H9 (cell line): ENCODE measurements at regions not wholly inside any gene's neighbourhood (a gene's known extent, or its start where the extent isn't known, plus 50 kb on each side); places are given as distances from the start of the nearest gene placed in this dataset.

Experiments
- DNase-seq: peaks from one replicate; pipeline ENCODE4 v3.0.0-alpha.2; 2017
- H2AFZ ChIP-seq: one replicate; pipeline ENCODE4 v1.6.1; 2013; ENCODE audit warnings: mild to moderate bottlenecking, low read length, control low read depth, moderate library complexity
- H2AK5ac ChIP-seq: 2 replicates; pipeline ENCODE4 v1.6.1; 2013; ENCODE audit warnings: low read length, control low read depth, mixed read lengths; ENCODE audit not compliant: insufficient read length
- H2BK120ac ChIP-seq: one replicate; pipeline ENCODE4 v1.6.1; 2013; ENCODE audit warnings: low read depth, mild to moderate bottlenecking, low read length, control low read depth, inconsistent platforms; ENCODE audit not compliant: poor library complexity, severe bottlenecking
- H2BK12ac ChIP-seq: 2 replicates; pipeline ENCODE4 v1.6.1; 2013; ENCODE audit warnings: low read length, control low read depth, mixed read lengths, low read depth; ENCODE audit not compliant: insufficient read length
- H2BK15ac ChIP-seq: 2 replicates; pipeline ENCODE4 v1.6.1; 2013; ENCODE audit warnings: low read depth, low read length, control low read depth
- H2BK20ac ChIP-seq: one replicate; pipeline ENCODE4 v1.6.1; 2013; ENCODE audit warnings: low read depth, mild to moderate bottlenecking, low read length, control low read depth, inconsistent platforms; ENCODE audit not compliant: poor library complexity, severe bottlenecking
- H2BK5ac ChIP-seq: 2 replicates; pipeline ENCODE4 v1.6.1; 2013; ENCODE audit warnings: low read length, control low read depth, mixed read lengths; ENCODE audit not compliant: insufficient read length
- H3K14ac ChIP-seq: 2 replicates; pipeline ENCODE4 v1.6.1; 2013; ENCODE audit warnings: low read length, control low read depth; ENCODE audit not compliant: insufficient read depth
- H3K18ac ChIP-seq: 2 replicates; pipeline ENCODE4 v1.6.1; 2013; ENCODE audit warnings: low read depth, mild to moderate bottlenecking, mixed read lengths, low read length, control low read depth; ENCODE audit not compliant: insufficient read length
- H3K23ac ChIP-seq: 2 replicates; pipeline ENCODE4 v1.6.1; 2013; ENCODE audit warnings: low read length, control low read depth, mixed read lengths, low read depth; ENCODE audit not compliant: insufficient read length
- H3K23me2 ChIP-seq: 2 replicates; pipeline ENCODE4 v1.6.1; 2013; ENCODE audit warnings: low read depth, mild to moderate bottlenecking, mixed read lengths, low read length, control low read depth; ENCODE audit not compliant: insufficient read length, poor library complexity, severe bottlenecking
- H3K27ac ChIP-seq: 2 replicates; pipeline ENCODE4 v1.5.1; 2013; ENCODE audit warnings: low read length, control low read depth, mixed read lengths, low read depth; ENCODE audit not compliant: insufficient read length
- H3K27me3 ChIP-seq: 2 replicates; pipeline ENCODE4 v1.6.1; 2013; ENCODE audit warnings: low read length, control low read depth, inconsistent platforms; ENCODE audit not compliant: insufficient read depth
- H3K4ac ChIP-seq: 2 replicates; pipeline ENCODE4 v1.6.1; 2013; ENCODE audit warnings: low read depth, mild to moderate bottlenecking, control low read depth, inconsistent platforms, low read length, moderate library complexity
- H3K4me1 ChIP-seq: 2 replicates; pipeline ENCODE4 v1.6.1; 2013; ENCODE audit warnings: low read length, control low read depth, inconsistent platforms; ENCODE audit not compliant: insufficient read depth
- H3K4me2 ChIP-seq: 2 replicates; pipeline ENCODE4 v1.6.1; 2013; ENCODE audit warnings: low read length, control low read depth, mixed read lengths; ENCODE audit not compliant: insufficient read length, insufficient read depth
- H3K56ac ChIP-seq: 2 replicates; pipeline ENCODE4 v1.6.1; 2013; ENCODE audit warnings: low read depth, mild to moderate bottlenecking, mixed read lengths, low read length, control low read depth; ENCODE audit not compliant: insufficient read length
- H3K79me1 ChIP-seq: 2 replicates; pipeline ENCODE4 v1.6.1; 2013; ENCODE audit warnings: low read depth, mild to moderate bottlenecking, moderate library complexity, low read length, control low read depth, inconsistent platforms; ENCODE audit not compliant: insufficient read depth, poor library complexity, severe bottlenecking
- H3K79me2 ChIP-seq: 2 replicates; pipeline ENCODE4 v1.6.1; 2013; ENCODE audit warnings: low read length, control low read depth, inconsistent platforms; ENCODE audit not compliant: insufficient read depth
- H3K9ac ChIP-seq: 2 replicates; pipeline ENCODE4 v1.6.1; 2013; ENCODE audit warnings: low read length, control low read depth, mixed read lengths; ENCODE audit not compliant: insufficient read length; ENCODE audit errors: extremely low read depth
- H3K9me3 ChIP-seq: one replicate; pipeline ENCODE4 v1.6.1; 2013; ENCODE audit warnings: low read depth, low read length, inconsistent platforms; ENCODE audit not compliant: control insufficient read depth
- H3T11ph ChIP-seq: one replicate; pipeline ENCODE4 v1.6.1; 2013; ENCODE audit warnings: mild to moderate bottlenecking, low read length, control low read depth, inconsistent platforms
- H4K20me1 ChIP-seq: one replicate; pipeline ENCODE4 v1.6.1; 2013; ENCODE audit not compliant: control insufficient read depth, insufficient read length, insufficient read depth
- H4K5ac ChIP-seq: 2 replicates; pipeline ENCODE4 v1.6.1; 2013; ENCODE audit warnings: low read depth, mild to moderate bottlenecking, mixed read lengths, low read length, control low read depth; ENCODE audit not compliant: insufficient read length
- H4K8ac ChIP-seq: replicated peaks from 2 replicates; pipeline ENCODE4 v1.6.1; 2013; ENCODE audit warnings: low read length, control low read depth, mixed read lengths, low read depth; ENCODE audit not compliant: insufficient read length
- H4K91ac ChIP-seq: 2 replicates; pipeline ENCODE4 v1.6.1; 2013; ENCODE audit warnings: low read depth, mild to moderate bottlenecking, moderate library complexity, mixed read lengths, low read length, control low read depth; ENCODE audit not compliant: insufficient read length
- H3K27ac Mint-ChIP-seq, 3 experiments: 2 replicates in 2 of 3; 3 replicates in 1 of 3; pipeline ENCODE4 v1.8.0; 2020 to 2021; ENCODE audit warnings: mixed read lengths in 3 of 3, mild to moderate bottlenecking in 1 of 3, moderate library complexity in 1 of 3
- H3K27me3 Mint-ChIP-seq: 2 replicates; pipeline ENCODE4 v1.8.0; 2021; ENCODE audit warnings: low read depth, mild to moderate bottlenecking, moderate library complexity, mixed read lengths
- H3K36me3 Mint-ChIP-seq, 3 experiments: 2 replicates in 2 of 3; 3 replicates in 1 of 3; pipeline ENCODE4 v1.8.0; 2020 to 2021; ENCODE audit warnings: low read depth in 3 of 3, mixed read lengths in 3 of 3; ENCODE audit not compliant: insufficient read depth in 1 of 3
- H3K4me1 Mint-ChIP-seq, 2 experiments: 2 replicates each; pipeline ENCODE4 v1.8.0; 2020; ENCODE audit warnings: mixed read lengths in 2 of 2
- H3K4me3 Mint-ChIP-seq, 2 experiments: 2 replicates in 1 of 2; 3 replicates in 1 of 2; pipeline ENCODE4 v1.8.0; 2020 to 2021; ENCODE audit warnings: mild to moderate bottlenecking in 2 of 2, mixed read lengths in 2 of 2, moderate library complexity in 1 of 2
- H3K9me3 Mint-ChIP-seq, 2 experiments: 2 replicates in 1 of 2; 3 replicates in 1 of 2; pipeline ENCODE4 v1.8.0; 2020; ENCODE audit warnings: mild to moderate bottlenecking in 2 of 2, mixed read lengths in 2 of 2, moderate library complexity in 1 of 2
- CTCF ChIP-seq: fragments of 200-600 bp; sonication (generic); conservative IDR thresholded peaks from 3 replicates; pipeline ENCODE4 v1.8.0; 2021; ENCODE audit warnings: antibody characterized with exemption, mild to moderate bottlenecking
- WGBS: extraction: QIAGEN DNeasy Blood & Tissue Kit; methylation state at CpG from one replicate; pipeline ENCODE4 v1.1.7; 2013; ENCODE audit warnings: missing lambda C conversion rate, low lambda C conversion rate, mixed read lengths; ENCODE audit not compliant: insufficient read length; ENCODE audit errors: extremely low coverage; 5-methylcytosine and 5-hydroxymethylcytosine counted together

- Histone ChIP-seq H3K27me3 (no peaks in the 10 kb centered on the region), H3K23ac (no peak overlapping the region), H3K9ac (no peak overlapping the region), H4K20me1 (no peaks in the 10 kb centered on the region), H2BK20ac (no peak overlapping the region), H2AFZ (no peak overlapping the region), H3K27ac (no peak overlapping the region), H3K4me2 (no peak overlapping the region), H3K56ac (no peak overlapping the region), H3K23me2 (no peaks in the 10 kb centered on the region), H2AK5ac (no peak overlapping the region), H3K4me1 (peaks cover 4% of the 10 kb centered on the region), H4K5ac (no peak overlapping the region), H3K79me1 (no peaks in the 10 kb centered on the region), H4K91ac (no peak overlapping the region), H3T11ph (no peak overlapping the region), H3K14ac (no peak overlapping the region), H2BK120ac (no peak overlapping the region), H4K8ac (no peak overlapping the region), H3K4ac (no peak overlapping the region), H3K18ac (no peak overlapping the region), H2BK12ac (no peak overlapping the region), H2BK15ac (no peak overlapping the region), H2BK5ac (no peak overlapping the region), H3K9me3 (no peaks in the 10 kb centered on the region), H3K79me2 (no peaks in the 10 kb centered on the region)
- Mint-ChIP-seq H3K4me1 (peaks cover 10 to 14% of the 10 kb centered on the region in 2 experiments), H3K27ac (no peak overlapping the region; a peak in 1 of 7 replicates), H3K36me3 (no peaks in the 10 kb centered on the region; a peak in 1 of 7 replicates), H3K27me3 (no peaks in the 10 kb centered on the region), H3K9me3 (no peaks in the 10 kb centered on the region; a peak in 1 of 5 replicates), H3K4me3 (no peak overlapping the region)
- no peak for TF ChIP-seq CTCF
- no CpG with 5 or more reads among the region's 5 CpGs for WGBS
- no peak for DNase-seq
These were observed 61.1 kb upstream of the RAPH1 start for GRCh38 chr2:203596183-203596582.
